ENCODE measurements at regions not wholly inside any gene's neighbourhood (a gene's known extent, or its start where the extent isn't known, plus 50 kb on each side); places are given as distances from the start of the nearest gene placed in this dataset.

DNA sequence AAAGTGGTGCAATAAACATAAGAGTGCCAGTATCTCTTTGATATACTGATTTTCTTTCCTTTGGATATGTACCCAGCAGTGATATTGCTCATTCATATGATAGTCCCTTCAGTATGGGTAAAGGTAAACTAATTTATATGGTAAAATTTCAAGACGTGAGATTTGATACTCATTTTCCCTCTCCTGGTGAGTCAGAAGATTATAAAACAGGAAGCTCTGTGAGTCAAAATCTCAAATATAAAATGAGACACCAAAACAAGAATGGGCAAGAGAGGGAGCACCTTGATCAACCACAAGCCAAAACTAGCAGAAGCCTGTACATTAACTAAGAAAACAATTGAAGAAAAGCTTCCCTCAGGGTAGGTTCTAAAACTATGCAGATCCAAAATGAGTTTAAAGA is 216.3 kb downstream of the SLITRK6 start:
- H3K4me1 ChIP-seq, result no peaks in the 10 kb centered on the region
- no peaks in the 10 kb centered on the region for H3K27me3 ChIP-seq
- H3K36me3 ChIP-seq, result no peaks in the 10 kb centered on the region
- no peak overlapping the region for H3K27ac ChIP-seq
- ATAC-seq, result no peak
- TF ChIP-seq POLR2A (IDR thresholded peaks at IDR 0.05) (no peak), EP300 (IDR thresholded peaks at IDR 0.05) (no peak), POLR2AphosphoS5 (IDR thresholded peaks at IDR 0.05) (no peak)
- TF ChIP-seq, protein P1, sequence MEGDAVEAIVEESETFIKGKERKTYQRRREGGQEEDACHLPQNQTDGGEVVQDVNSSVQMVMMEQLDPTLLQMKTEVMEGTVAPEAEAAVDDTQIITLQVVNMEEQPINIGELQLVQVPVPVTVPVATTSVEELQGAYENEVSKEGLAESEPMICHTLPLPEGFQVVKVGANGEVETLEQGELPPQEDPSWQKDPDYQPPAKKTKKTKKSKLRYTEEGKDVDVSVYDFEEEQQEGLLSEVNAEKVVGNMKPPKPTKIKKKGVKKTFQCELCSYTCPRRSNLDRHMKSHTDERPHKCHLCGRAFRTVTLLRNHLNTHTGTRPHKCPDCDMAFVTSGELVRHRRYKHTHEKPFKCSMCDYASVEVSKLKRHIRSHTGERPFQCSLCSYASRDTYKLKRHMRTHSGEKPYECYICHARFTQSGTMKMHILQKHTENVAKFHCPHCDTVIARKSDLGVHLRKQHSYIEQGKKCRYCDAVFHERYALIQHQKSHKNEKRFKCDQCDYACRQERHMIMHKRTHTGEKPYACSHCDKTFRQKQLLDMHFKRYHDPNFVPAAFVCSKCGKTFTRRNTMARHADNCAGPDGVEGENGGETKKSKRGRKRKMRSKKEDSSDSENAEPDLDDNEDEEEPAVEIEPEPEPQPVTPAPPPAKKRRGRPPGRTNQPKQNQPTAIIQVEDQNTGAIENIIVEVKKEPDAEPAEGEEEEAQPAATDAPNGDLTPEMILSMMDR (IDR thresholded peaks at IDR 0.05), result no peak
- WGBS, 2 donors (ENCODE audit: low coverage in 1 of 2), result 67% methylated on average over 1 of the region's 1 CpG; no CpG with 5 or more reads in 1 of the 2 donors
- H3K4me3 ChIP-seq, result no peak overlapping the region
- H3K9me3 ChIP-seq, result peaks cover 0 to 6% (median 0%) of the 10 kb centered on the region in 3 donors

DNA sequence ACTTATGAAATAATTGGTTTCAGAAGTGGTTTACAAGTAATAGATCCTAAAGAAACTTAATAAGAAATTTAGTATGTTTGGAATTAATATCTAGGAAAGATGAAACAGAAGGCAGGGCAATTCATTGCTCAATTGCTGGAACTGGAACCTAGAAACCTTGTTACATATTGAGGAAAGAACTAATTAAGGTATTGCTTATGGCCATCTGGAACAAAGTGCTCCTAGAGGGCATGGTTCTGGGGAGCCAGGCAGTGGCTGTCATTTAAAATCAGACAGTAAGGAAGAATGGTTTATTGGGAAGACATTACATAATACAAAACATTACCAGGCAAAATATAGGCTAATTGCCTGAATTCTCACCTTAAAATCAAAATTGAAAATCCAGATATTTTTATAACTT is 224.1 kb downstream of the SLITRK6 start:
- Histone ChIP-seq H3K27ac (no peak overlapping the region), H3K27me3 (no peaks in the 10 kb centered on the region), H3K9me3 (no peaks in the 10 kb centered on the region), H3K36me3 (no peaks in the 10 kb centered on the region), H3K4me3 (no peak overlapping the region), H3K4me1 (no peaks in the 10 kb centered on the region)
- no peak for TF ChIP-seq POLR2A (IDR thresholded peaks at IDR 0.05)
- ATAC-seq, result no peak

DNA sequence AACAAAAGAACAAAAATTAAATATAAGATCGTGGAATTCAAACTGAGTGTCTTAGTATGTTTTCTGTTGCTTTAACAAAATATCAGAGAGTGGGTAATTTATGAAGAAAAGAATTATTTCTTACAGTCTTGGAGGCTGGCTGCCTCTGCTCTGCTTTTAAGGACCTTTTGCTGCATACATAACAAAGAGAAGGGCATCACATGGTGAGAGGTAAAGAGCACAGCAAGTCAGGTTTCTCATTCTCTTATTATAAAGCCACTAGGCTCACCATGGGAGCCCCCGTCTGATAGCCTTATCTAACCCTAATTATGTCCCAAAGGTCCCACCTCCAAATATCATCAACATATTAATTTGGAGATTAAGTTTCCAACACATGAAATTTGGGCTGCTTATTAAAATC is 231.3 kb downstream of the SLITRK6 start:
- ATAC-seq, result no peak
- Histone ChIP-seq H3K27ac (no peak overlapping the region), H3K9me3 (no peaks in the 10 kb centered on the region), H3K4me1 (no peaks in the 10 kb centered on the region), H3K4me3 (no peak overlapping the region), H3K36me3 (no peaks in the 10 kb centered on the region), H3K27me3 (no peaks in the 10 kb centered on the region)
- TF ChIP-seq POLR2A (IDR thresholded peaks at IDR 0.05), result no peak
- TF ChIP-seq POLR2AphosphoS5 (IDR thresholded peaks at IDR 0.05), result no peak
- TF ChIP-seq EP300 (IDR thresholded peaks at IDR 0.05), result no peak
- TF ChIP-seq, protein P1 (IDR thresholded peaks at IDR 0.05), result no peak
- 81 to 85% methylated on average over 1 to 2 of the region's 2 CpGs for WGBS, 2 donors (ENCODE audit: low coverage in 1 of 2)

DNA sequence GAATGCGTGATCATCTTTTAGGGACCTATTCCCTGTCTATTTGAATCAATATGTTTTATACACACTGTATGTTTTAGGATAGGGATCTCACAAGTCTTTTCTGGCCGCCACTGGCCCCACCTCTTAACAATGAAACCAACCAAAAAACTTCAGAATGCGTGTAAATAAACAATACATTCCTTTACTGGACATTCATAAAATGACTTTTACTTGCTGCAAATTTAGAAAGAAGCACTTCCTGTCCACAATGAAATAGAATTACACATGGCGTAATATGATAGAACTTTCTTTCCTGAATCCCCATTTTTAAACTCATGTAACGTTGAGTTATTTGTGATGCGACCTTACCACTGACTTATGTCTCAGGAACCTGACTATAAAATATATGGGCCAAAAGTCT is 233.6 kb downstream of the SLITRK6 start:
- Histone ChIP-seq H3K27ac (no peak overlapping the region), H3K36me3 (no peaks in the 10 kb centered on the region)
- 75 to 80% methylated on average over 6 of the region's 6 CpGs for WGBS, 2 donors (ENCODE audit: low coverage in 1 of 2)

DNA sequence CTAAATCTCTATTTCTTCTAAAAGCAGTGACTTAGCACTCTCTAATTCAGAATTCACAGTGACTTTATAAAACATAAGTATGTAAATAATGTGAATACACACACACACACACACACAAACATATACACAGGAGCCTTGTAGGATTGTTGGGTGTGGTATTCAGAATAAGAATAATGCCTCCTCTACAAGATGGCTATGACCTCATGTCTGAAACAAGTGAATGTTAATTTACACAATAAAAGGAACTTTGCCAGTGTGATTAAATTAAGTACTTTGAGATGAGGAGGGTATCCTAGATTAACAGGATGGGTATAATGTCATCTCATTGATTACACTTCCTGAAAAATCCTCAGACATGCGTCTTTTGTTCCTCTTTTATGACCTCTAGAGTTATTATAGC is 234.6 kb downstream of the SLITRK6 start:
- ATAC-seq, result no peak
- no peaks in the 10 kb centered on the region for H3K36me3 ChIP-seq

More for the DNA sequence above, 233.6 kb downstream of the SLITRK6 start:
- Histone ChIP-seq H3K9me3 (no peaks in the 10 kb centered on the region), H3K27me3 (no peaks in the 10 kb centered on the region), H3K4me1 (no peaks in the 10 kb centered on the region), H3K4me3 (no peak overlapping the region)
- no peak for ATAC-seq
- TF ChIP-seq, protein P1 (IDR thresholded peaks at IDR 0.05), result no peak
- TF ChIP-seq POLR2A (IDR thresholded peaks at IDR 0.05) (no peak), POLR2AphosphoS5 (IDR thresholded peaks at IDR 0.05) (no peak), EP300 (IDR thresholded peaks at IDR 0.05) (no peak)

More for the DNA sequence above, 234.6 kb downstream of the SLITRK6 start:
- Histone ChIP-seq H3K27me3 (no peaks in the 10 kb centered on the region), H3K4me1 (no peaks in the 10 kb centered on the region), H3K27ac (no peak overlapping the region), H3K9me3 (no peaks in the 10 kb centered on the region), H3K4me3 (no peak overlapping the region)
- 57 to 60% methylated on average over 1 of the region's 1 CpG for WGBS, 2 donors (ENCODE audit: low coverage in 1 of 2)
- TF ChIP-seq POLR2A (IDR thresholded peaks at IDR 0.05) (no peak), EP300 (IDR thresholded peaks at IDR 0.05) (no peak), POLR2AphosphoS5 (IDR thresholded peaks at IDR 0.05) (no peak)
- TF ChIP-seq, protein P1 (IDR thresholded peaks at IDR 0.05), result no peak
